ENCODE measurements at regions not wholly inside any gene's neighbourhood (a gene's known extent, or its start where the extent isn't known, plus 50 kb on each side); places are given as distances from the start of the nearest gene placed in this dataset.

DNA sequence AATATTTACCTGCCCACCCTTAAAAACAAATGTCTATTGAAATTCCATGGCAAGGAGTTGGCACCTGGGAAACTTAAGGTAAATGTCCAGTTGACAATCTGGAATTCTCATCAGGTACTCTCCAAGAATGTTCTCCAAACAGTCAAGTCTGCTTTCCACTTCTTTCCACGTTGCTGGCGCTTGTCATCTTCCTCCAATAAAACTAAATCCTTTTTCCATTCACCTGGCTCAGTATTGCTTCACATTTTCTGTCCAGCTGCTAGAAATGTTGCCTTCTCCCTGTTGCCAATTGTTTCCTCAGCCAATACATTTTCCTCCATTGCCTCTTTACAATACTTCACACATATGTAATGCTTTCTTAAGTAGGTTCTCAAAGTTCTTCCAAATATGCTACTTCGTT lies 1288.1 kb upstream of the MAP3K7 start:
- TF ChIP-seq, protein P1, sequence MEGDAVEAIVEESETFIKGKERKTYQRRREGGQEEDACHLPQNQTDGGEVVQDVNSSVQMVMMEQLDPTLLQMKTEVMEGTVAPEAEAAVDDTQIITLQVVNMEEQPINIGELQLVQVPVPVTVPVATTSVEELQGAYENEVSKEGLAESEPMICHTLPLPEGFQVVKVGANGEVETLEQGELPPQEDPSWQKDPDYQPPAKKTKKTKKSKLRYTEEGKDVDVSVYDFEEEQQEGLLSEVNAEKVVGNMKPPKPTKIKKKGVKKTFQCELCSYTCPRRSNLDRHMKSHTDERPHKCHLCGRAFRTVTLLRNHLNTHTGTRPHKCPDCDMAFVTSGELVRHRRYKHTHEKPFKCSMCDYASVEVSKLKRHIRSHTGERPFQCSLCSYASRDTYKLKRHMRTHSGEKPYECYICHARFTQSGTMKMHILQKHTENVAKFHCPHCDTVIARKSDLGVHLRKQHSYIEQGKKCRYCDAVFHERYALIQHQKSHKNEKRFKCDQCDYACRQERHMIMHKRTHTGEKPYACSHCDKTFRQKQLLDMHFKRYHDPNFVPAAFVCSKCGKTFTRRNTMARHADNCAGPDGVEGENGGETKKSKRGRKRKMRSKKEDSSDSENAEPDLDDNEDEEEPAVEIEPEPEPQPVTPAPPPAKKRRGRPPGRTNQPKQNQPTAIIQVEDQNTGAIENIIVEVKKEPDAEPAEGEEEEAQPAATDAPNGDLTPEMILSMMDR (IDR thresholded peaks at IDR 0.05): no peak
- no peak for TF ChIP-seq POLR2A (IDR thresholded peaks at IDR 0.05)
